Vagina (tissue), 2 donors: ENCODE measurements at regions not wholly inside any gene's neighbourhood (a gene's known extent, or its start where the extent isn't known, plus 50 kb on each side); places are given as distances from the start of the nearest gene placed in this dataset.

Experiments used
- DNase-seq, 2 donors: peaks; one replicate each; pipeline ENCODE4 v3.0.0-alpha.2; 2017; ENCODE audit errors: extremely low spot score in 2 of 2
- H3K27ac ChIP-seq: fragments of 200-600 bp; sonication (generic); one replicate; pipeline ENCODE4 v1.5.1; 2019
- H3K27me3 ChIP-seq: fragments of 200-600 bp; sonication (generic); one replicate; pipeline ENCODE4 v1.5.1; 2019
- H3K36me3 ChIP-seq, 2 donors: fragments of 200-600 bp; sonication (generic); one replicate each; pipeline ENCODE4 v1.5.1; 2017 to 2019
- H3K4me1 ChIP-seq: fragments of 200-600 bp; sonication (generic); one replicate; pipeline ENCODE4 v1.5.1; 2019
- H3K4me3 ChIP-seq, 2 donors: fragments of 200-600 bp; sonication (generic); 1 replicate in 1 of 2; 2 replicates in 1 of 2; pipeline ENCODE4 v1.5.1; 2016 to 2019
- H3K9me3 ChIP-seq: fragments of 200-600 bp; sonication (generic); one replicate; pipeline ENCODE4 v1.5.1; 2019
- CTCF ChIP-seq, 3 experiments: fragments of 450-650 bp in 2 of 3; fragments of 200-600 bp in 1 of 3; sonication (generic) in 1 of 3; IDR thresholded peaks; one replicate each; pipeline ENCODE4 v1.5.1; 2017 to 2019; ENCODE audit warnings: antibody characterized with exemption in 3 of 3, mild to moderate bottlenecking in 2 of 3, moderate library complexity in 2 of 3
- POLR2A ChIP-seq, 2 donors: fragments of 450-650 bp; IDR thresholded peaks; one replicate each; pipeline ENCODE4 v1.6.1; 2017; ENCODE audit warnings: antibody characterized with exemption in 2 of 2, mild to moderate bottlenecking in 2 of 2, moderate library complexity in 2 of 2
- POLR2AphosphoS5 ChIP-seq, 2 donors: sonication (generic); formaldehyde crosslinking; IDR thresholded peaks; one replicate each; pipeline ENCODE4 v1.9.0; 2017; ENCODE audit warnings: antibody characterized with exemption in 2 of 2, mild to moderate bottlenecking in 2 of 2, low read depth in 1 of 2; ENCODE audit not compliant: insufficient read depth in 1 of 2
- intact Hi-C: fragments of 100-400 bp; cut with DNase I; formaldehyde crosslinking; loops from one replicate; pipeline ENCODE4 v1.15.1; 2023

GRCh38 chr9:25366906-25367305, 311.3 kb downstream of the TUSC1 start:
- intact Hi-C loops: no loop called here
- Histone ChIP-seq H3K9me3 (no peaks in the 10 kb centered on the region), H3K27me3 (no peaks in the 10 kb centered on the region), H3K4me1 (no peaks in the 10 kb centered on the region), H3K36me3 (no peaks in the 10 kb centered on the region), H3K4me3 (no peak overlapping the region), H3K27ac (no peak overlapping the region)
- no peak for DNase-seq
- TF ChIP-seq POLR2AphosphoS5 (IDR thresholded peaks at IDR 0.05; ENCODE audit: insufficient read depth in 1 of 2, low read depth in 1 of 2) (no peak), POLR2A (IDR thresholded peaks at IDR 0.05) (no peak), CTCF (IDR thresholded peaks at IDR 0.05) (no peak)

- no peak overlapping the region for H3K4me3 ChIP-seq
- no peak for DNase-seq
- H3K27ac ChIP-seq: no peak overlapping the region
- no peaks in the 10 kb centered on the region for H3K36me3 ChIP-seq
- no peaks in the 10 kb centered on the region for H3K4me1 ChIP-seq
- intact Hi-C loops: no loop called here
- TF ChIP-seq POLR2A (IDR thresholded peaks at IDR 0.05) (no peak), CTCF (IDR thresholded peaks at IDR 0.05) (no peak), POLR2AphosphoS5 (IDR thresholded peaks at IDR 0.05; ENCODE audit: insufficient read depth in 1 of 2, low read depth in 1 of 2) (no peak)
- H3K9me3 ChIP-seq: no peaks in the 10 kb centered on the region
- no peaks in the 10 kb centered on the region for H3K27me3 ChIP-seq
Observed at GRCh38 chr9:25353783-25354182, 324.5 kb downstream of the TUSC1 start.

- intact Hi-C loops: no loop called here
- TF ChIP-seq POLR2A (IDR thresholded peaks at IDR 0.05): no peak
- TF ChIP-seq CTCF (IDR thresholded peaks at IDR 0.05): no peak
- no peak for TF ChIP-seq POLR2AphosphoS5 (IDR thresholded peaks at IDR 0.05; ENCODE audit: insufficient read depth in 1 of 2, low read depth in 1 of 2)
- Histone ChIP-seq H3K27ac (no peak overlapping the region), H3K36me3 (no peaks in the 10 kb centered on the region), H3K9me3 (no peaks in the 10 kb centered on the region), H3K4me3 (no peak overlapping the region), H3K4me1 (no peaks in the 10 kb centered on the region), H3K27me3 (no peaks in the 10 kb centered on the region)
- no peak for DNase-seq
Observed at GRCh38 chr9:25350011-25350410, 328.2 kb downstream of the TUSC1 start.

GRCh38 chr9:25322142-25322541, 356.1 kb downstream of the TUSC1 start:
- Histone ChIP-seq H3K9me3 (no peaks in the 10 kb centered on the region), H3K27ac (no peak overlapping the region), H3K36me3 (no peaks in the 10 kb centered on the region), H3K4me3 (no peak overlapping the region), H3K4me1 (no peaks in the 10 kb centered on the region), H3K27me3 (no peaks in the 10 kb centered on the region)
- intact Hi-C loops: no loop called here
- TF ChIP-seq POLR2A (IDR thresholded peaks at IDR 0.05) (no peak), POLR2AphosphoS5 (IDR thresholded peaks at IDR 0.05; ENCODE audit: insufficient read depth in 1 of 2, low read depth in 1 of 2) (no peak), CTCF (IDR thresholded peaks at IDR 0.05) (no peak)
- no peak for DNase-seq

GRCh38 chr9:25310961-25311360, 367.3 kb downstream of the TUSC1 start:
- no peak for TF ChIP-seq POLR2A (IDR thresholded peaks at IDR 0.05)
- TF ChIP-seq CTCF (IDR thresholded peaks at IDR 0.05): no peak
- TF ChIP-seq POLR2AphosphoS5 (IDR thresholded peaks at IDR 0.05; ENCODE audit: insufficient read depth in 1 of 2, low read depth in 1 of 2): no peak
- Histone ChIP-seq H3K9me3 (no peaks in the 10 kb centered on the region), H3K27me3 (no peaks in the 10 kb centered on the region), H3K36me3 (no peaks in the 10 kb centered on the region), H3K4me1 (no peaks in the 10 kb centered on the region), H3K4me3 (no peak overlapping the region), H3K27ac (no peak overlapping the region)
- intact Hi-C loops: no loop called here
- DNase-seq: no peak
